HEK293 (cell line): ENCODE measurements at regions not wholly inside any gene's neighbourhood (a gene's known extent, or its start where the extent isn't known, plus 50 kb on each side); places are given as distances from the start of the nearest gene placed in this dataset.

Experiments
- BCL11B ChIP-seq: fragments of 450-650 bp; formaldehyde crosslinking; IDR thresholded peaks from 2 replicates; pipeline ENCODE4 v1.5.1; 2016; ENCODE audit warnings: low read depth, missing biosample characterization, missing genetic modification characterization
- KLF1 ChIP-seq: fragments of 450-650 bp; formaldehyde crosslinking; IDR thresholded peaks from 2 replicates; pipeline ENCODE4 v1.5.1; 2016; ENCODE audit warnings: missing biosample characterization, missing genetic modification characterization
- KLF9 ChIP-seq: fragments of 450-650 bp; formaldehyde crosslinking; IDR thresholded peaks from 2 replicates; pipeline ENCODE4 v1.5.1; 2016; ENCODE audit warnings: missing biosample characterization, missing genetic modification characterization, low read depth
- SETDB1 ChIP-seq: IDR thresholded peaks from one replicate; pipeline ENCODE4 v1.6.1; 2017; ENCODE audit warnings: mild to moderate bottlenecking, low read length, moderate library complexity, mixed read lengths; ENCODE audit not compliant: insufficient read length
- ZBTB10 ChIP-seq: fragments of 450-650 bp; formaldehyde crosslinking; IDR thresholded peaks from 2 replicates; pipeline ENCODE4 v1.5.1; 2016; ENCODE audit warnings: missing biosample characterization, missing genetic modification characterization
- ZNF114 ChIP-seq: fragments of 450-650 bp; formaldehyde crosslinking; IDR thresholded peaks from 2 replicates; pipeline ENCODE4 v1.5.0; 2017; ENCODE audit warnings: missing biosample characterization, missing genetic modification characterization
- ZNF23 ChIP-seq: fragments of 450-650 bp; formaldehyde crosslinking; IDR thresholded peaks from 2 replicates; pipeline ENCODE4 v1.5.1; 2016; ENCODE audit warnings: missing biosample characterization, missing genetic modification characterization, borderline replicate concordance
- ZNF274 ChIP-seq, 2 experiments: fragments of 200-500 bp in 1 of 2; fragments of 450-650 bp in 1 of 2; sonication (Bioruptor generic) in 1 of 2; formaldehyde crosslinking in 1 of 2; IDR thresholded peaks; 2 replicates each; pipeline versions ENCODE4 v1.5.1 to v1.6.1; 2014 to 2016; ENCODE audit warnings: borderline replicate concordance in 1 of 2, inconsistent platforms in 1 of 2, low read length in 1 of 2, missing biosample characterization in 1 of 2, missing genetic modification characterization in 1 of 2
- ZNF76 ChIP-seq: fragments of 450-650 bp; formaldehyde crosslinking; IDR thresholded peaks from 2 replicates; pipeline ENCODE4; 2016; ENCODE audit warnings: low read depth, missing biosample characterization, missing genetic modification characterization, borderline replicate concordance
- TF ChIP-seq, protein P1 (sequence below): fragments of 450-650 bp; formaldehyde crosslinking; IDR thresholded peaks from 2 replicates; pipeline ENCODE4 v1.5.1; 2016; ENCODE audit warnings: missing biosample characterization, missing genetic modification characterization
- TF ChIP-seq, protein P2 (sequence below): fragments of 450-650 bp; formaldehyde crosslinking; IDR thresholded peaks from 2 replicates; pipeline ENCODE4 v1.5.1; 2016; ENCODE audit warnings: missing biosample characterization, missing genetic modification characterization
- TF ChIP-seq, protein P3 (sequence below): sonication (generic); formaldehyde crosslinking; IDR thresholded peaks from 2 replicates; pipeline ENCODE4 v1.8.1; 2022; ENCODE audit warnings: mild to moderate bottlenecking, moderate library complexity, missing genetic modification reagents

DNA sequence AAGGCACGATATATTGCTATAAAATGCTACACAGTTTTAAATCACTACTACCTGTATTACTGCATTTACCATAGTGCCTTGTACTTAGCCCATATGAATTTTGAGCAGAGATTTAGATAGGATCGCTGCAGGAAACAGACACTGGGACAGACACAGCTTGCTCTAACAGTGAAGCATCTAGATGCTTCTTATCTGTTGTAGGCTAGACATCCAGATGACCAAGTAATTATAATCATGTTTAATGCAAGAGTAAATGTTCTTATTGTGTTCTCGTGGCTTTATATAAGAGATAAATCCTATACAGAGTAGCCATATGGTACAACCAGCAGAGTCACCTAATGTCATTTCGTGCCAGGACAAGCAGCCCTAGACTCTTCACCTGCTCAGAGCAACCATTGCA, 92.8 kb downstream of the ASCL1 start:
- TF ChIP-seq, protein P1, sequence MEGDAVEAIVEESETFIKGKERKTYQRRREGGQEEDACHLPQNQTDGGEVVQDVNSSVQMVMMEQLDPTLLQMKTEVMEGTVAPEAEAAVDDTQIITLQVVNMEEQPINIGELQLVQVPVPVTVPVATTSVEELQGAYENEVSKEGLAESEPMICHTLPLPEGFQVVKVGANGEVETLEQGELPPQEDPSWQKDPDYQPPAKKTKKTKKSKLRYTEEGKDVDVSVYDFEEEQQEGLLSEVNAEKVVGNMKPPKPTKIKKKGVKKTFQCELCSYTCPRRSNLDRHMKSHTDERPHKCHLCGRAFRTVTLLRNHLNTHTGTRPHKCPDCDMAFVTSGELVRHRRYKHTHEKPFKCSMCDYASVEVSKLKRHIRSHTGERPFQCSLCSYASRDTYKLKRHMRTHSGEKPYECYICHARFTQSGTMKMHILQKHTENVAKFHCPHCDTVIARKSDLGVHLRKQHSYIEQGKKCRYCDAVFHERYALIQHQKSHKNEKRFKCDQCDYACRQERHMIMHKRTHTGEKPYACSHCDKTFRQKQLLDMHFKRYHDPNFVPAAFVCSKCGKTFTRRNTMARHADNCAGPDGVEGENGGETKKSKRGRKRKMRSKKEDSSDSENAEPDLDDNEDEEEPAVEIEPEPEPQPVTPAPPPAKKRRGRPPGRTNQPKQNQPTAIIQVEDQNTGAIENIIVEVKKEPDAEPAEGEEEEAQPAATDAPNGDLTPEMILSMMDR (tag by site-specific recombination): no peak
- TF ChIP-seq ZBTB10 (tag by site-specific recombination): no peak
- TF ChIP-seq KLF1 (tag by site-specific recombination): no peak
- no peak for TF ChIP-seq ZNF23
- no peak for TF ChIP-seq KLF9
- TF ChIP-seq SETDB1: no peak
- no peak for TF ChIP-seq ZNF274 (IDR thresholded peaks at IDR 0.05; ENCODE audit: low read length)
- TF ChIP-seq ZNF274 (tag by site-specific recombination; IDR thresholded peaks at IDR 0.05; ENCODE audit: borderline replicate concordance): no peak
- TF ChIP-seq ZNF76 (tag by site-specific recombination): no peak
- TF ChIP-seq ZNF114 (tag by site-specific recombination): no peak
- TF ChIP-seq, protein P2, sequence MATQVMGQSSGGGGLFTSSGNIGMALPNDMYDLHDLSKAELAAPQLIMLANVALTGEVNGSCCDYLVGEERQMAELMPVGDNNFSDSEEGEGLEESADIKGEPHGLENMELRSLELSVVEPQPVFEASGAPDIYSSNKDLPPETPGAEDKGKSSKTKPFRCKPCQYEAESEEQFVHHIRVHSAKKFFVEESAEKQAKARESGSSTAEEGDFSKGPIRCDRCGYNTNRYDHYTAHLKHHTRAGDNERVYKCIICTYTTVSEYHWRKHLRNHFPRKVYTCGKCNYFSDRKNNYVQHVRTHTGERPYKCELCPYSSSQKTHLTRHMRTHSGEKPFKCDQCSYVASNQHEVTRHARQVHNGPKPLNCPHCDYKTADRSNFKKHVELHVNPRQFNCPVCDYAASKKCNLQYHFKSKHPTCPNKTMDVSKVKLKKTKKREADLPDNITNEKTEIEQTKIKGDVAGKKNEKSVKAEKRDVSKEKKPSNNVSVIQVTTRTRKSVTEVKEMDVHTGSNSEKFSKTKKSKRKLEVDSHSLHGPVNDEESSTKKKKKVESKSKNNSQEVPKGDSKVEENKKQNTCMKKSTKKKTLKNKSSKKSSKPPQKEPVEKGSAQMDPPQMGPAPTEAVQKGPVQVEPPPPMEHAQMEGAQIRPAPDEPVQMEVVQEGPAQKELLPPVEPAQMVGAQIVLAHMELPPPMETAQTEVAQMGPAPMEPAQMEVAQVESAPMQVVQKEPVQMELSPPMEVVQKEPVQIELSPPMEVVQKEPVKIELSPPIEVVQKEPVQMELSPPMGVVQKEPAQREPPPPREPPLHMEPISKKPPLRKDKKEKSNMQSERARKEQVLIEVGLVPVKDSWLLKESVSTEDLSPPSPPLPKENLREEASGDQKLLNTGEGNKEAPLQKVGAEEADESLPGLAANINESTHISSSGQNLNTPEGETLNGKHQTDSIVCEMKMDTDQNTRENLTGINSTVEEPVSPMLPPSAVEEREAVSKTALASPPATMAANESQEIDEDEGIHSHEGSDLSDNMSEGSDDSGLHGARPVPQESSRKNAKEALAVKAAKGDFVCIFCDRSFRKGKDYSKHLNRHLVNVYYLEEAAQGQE: no peak
- TF ChIP-seq, protein P3, sequence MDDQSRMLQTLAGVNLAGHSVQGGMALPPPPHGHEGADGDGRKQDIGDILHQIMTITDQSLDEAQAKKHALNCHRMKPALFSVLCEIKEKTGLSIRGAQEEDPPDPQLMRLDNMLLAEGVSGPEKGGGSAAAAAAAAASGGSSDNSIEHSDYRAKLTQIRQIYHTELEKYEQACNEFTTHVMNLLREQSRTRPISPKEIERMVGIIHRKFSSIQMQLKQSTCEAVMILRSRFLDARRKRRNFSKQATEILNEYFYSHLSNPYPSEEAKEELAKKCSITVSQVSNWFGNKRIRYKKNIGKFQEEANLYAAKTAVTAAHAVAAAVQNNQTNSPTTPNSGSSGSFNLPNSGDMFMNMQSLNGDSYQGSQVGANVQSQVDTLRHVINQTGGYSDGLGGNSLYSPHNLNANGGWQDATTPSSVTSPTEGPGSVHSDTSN (CRISPR knock-in tag): no peak
- no peak for TF ChIP-seq BCL11B
